Psoas muscle (tissue), 7 donors: ENCODE measurements at regions not wholly inside any gene's neighbourhood (a gene's known extent, or its start where the extent isn't known, plus 50 kb on each side); places are given as distances from the start of the nearest gene placed in this dataset.

ENCODE experiments used
- ATAC-seq, 4 donors: fragments of 200-7000 bp; cut with Tn5 transposase; one replicate each; pipeline ENCODE4 v1.9.1; 2020; ENCODE audit warnings: moderate library complexity in 3 of 4, mild to moderate bottlenecking in 2 of 4
- DNase-seq, 2 donors: peaks; one replicate each; pipeline ENCODE4 v3.0.0-alpha.2; 2020
- H3K27ac ChIP-seq: fragments of 200-600 bp; one replicate; pipeline ENCODE4 v1.8.0; 2022
- H3K27me3 ChIP-seq, 3 donors: fragments of 200-600 bp in 1 of 3; one replicate each; pipeline versions ENCODE4 v1.6.1 to v1.8.0; 2013 to 2022; ENCODE audit warnings: low read length in 2 of 3, mild to moderate bottlenecking in 2 of 3, moderate library complexity in 1 of 3; ENCODE audit not compliant: insufficient read depth in 3 of 3
- H3K36me3 ChIP-seq, 2 donors: fragments of 200-600 bp in 1 of 2; one replicate each; pipeline versions ENCODE4 v1.6.1 to v1.8.0; 2013 to 2022; ENCODE audit warnings: low read depth in 1 of 2, mild to moderate bottlenecking in 1 of 2, moderate library complexity in 1 of 2; ENCODE audit not compliant: insufficient read depth in 1 of 2
- H3K4me1 ChIP-seq: fragments of 200-600 bp; one replicate; pipeline ENCODE4 v1.8.0; 2022
- H3K4me3 ChIP-seq: fragments of 200-600 bp; one replicate; pipeline ENCODE4 v1.8.0; 2022; ENCODE audit warnings: mild to moderate bottlenecking
- H3K9me3 ChIP-seq: fragments of 200-600 bp; one replicate; pipeline ENCODE4 v1.8.0; 2022
- WGBS, 3 donors: extraction: QIAGEN DNeasy Blood & Tissue Kit; methylation state at CpG; one replicate each; pipeline versions ENCODE4 v1.1.6 to v1.1.7; 2013; 5-methylcytosine and 5-hydroxymethylcytosine counted together
- intact Hi-C, 2 donors: fragments of 100-400 bp; cut with DNase I; formaldehyde crosslinking; loops; one replicate each; pipeline versions ENCODE4 v1.11.0 to v1.14.2; 2022
- TF ChIP-seq, protein P1 (sequence below): fragments of 200-600 bp; IDR thresholded peaks from one replicate; pipeline ENCODE4 v1.8.0; 2022; ENCODE audit warnings: antibody characterized with exemption
- donor health status: healthy with polysubstance abuse.
- donor health status: DM: no; HTN: no; CAD: no; lungs with moderate emphysema.
- donor health status: Bipolar disorder and iron deficiency.
- donor health status: healthy.
- donor health status: DM: yes; HTN: yes; CAD: no.
- donor health status: DM: no; HTN: no; CAD: no.
- donor health status: DM: yes; HTN: yes; CAD: no.

DNA sequence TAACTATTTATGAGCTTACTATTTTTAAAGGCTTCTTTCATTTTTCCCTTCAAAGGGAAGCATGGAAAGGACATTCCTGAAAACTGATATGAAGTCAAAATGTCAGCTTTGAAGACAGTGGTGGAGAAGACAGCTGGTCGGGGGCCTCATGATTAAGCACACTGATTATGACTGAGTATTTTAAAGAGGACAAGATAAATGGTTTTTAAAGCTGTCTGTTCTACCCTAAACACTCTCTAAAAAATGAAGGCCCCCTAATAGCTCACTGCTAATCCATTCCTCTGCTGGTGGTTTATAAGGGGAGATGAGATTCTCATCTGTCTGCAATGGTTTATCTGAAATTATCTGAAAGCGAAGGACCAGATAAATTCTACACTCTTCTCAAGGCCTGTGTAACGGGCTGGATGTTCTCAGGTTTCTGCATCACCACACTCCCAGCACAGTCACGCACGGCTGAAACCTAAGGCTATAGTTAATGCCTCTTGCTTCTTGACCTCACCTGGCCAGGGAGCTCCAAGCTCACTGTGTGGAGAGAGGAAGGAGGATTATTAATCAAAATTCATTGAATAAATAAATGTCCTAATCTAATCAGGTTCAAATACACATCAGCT, 86.9 kb upstream of the DOCK9 start:
- H3K27ac ChIP-seq, result no peak overlapping the region
- intact Hi-C loops, result no loop called here
- H3K9me3 ChIP-seq, result no peaks in the 10 kb centered on the region
- TF ChIP-seq, protein P1, sequence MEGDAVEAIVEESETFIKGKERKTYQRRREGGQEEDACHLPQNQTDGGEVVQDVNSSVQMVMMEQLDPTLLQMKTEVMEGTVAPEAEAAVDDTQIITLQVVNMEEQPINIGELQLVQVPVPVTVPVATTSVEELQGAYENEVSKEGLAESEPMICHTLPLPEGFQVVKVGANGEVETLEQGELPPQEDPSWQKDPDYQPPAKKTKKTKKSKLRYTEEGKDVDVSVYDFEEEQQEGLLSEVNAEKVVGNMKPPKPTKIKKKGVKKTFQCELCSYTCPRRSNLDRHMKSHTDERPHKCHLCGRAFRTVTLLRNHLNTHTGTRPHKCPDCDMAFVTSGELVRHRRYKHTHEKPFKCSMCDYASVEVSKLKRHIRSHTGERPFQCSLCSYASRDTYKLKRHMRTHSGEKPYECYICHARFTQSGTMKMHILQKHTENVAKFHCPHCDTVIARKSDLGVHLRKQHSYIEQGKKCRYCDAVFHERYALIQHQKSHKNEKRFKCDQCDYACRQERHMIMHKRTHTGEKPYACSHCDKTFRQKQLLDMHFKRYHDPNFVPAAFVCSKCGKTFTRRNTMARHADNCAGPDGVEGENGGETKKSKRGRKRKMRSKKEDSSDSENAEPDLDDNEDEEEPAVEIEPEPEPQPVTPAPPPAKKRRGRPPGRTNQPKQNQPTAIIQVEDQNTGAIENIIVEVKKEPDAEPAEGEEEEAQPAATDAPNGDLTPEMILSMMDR, result no peak
- no peak overlapping the region for H3K4me3 ChIP-seq
- H3K4me1 ChIP-seq, result no peaks in the 10 kb centered on the region
- ATAC-seq (no peak), DNase-seq (no peak)
- no peaks in the 10 kb centered on the region for H3K36me3 ChIP-seq
- no peaks in the 10 kb centered on the region for H3K27me3 ChIP-seq
- 69 to 90% (median 87%) methylated on average over 5 of the region's 5 CpGs for WGBS, 3 donors

- TF ChIP-seq, protein P1, result no peak
Measured at GRCh38 chr13:99065235-99066015, 87.6 kb upstream of the DOCK9 start.

DNA sequence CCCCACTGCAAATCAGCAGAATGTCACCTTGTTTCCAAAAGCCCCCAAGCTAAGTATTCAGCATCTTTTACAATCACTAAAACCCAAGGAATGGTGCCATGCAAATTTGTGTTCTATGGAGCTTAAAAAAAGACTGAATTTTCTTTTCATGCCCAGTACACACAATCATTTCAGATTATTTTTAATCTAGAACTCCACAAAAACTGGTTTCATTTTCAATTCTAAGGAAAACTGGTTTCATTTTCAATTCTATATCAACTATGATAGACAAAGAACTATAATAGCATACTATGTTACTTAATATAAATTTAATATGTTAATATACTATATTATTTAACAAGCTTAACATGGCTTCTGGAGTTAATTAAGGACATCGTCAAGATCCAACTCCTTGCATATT, 88.4 kb upstream of the DOCK9 start:
- Histone ChIP-seq H3K4me3 (peak overlapping the region; percentile 9), H3K9me3 (no peaks in the 10 kb centered on the region), H3K27ac (no peak overlapping the region), H3K36me3 (no peaks in the 10 kb centered on the region), H3K27me3 (no peaks in the 10 kb centered on the region), H3K4me1 (no peaks in the 10 kb centered on the region)
- 90 to 95% (median 95%) methylated on average over 1 of the region's 1 CpG for WGBS, 3 donors
- DNase-seq (no peak), ATAC-seq (no peak)
- intact Hi-C loops, result no loop called here
- TF ChIP-seq, protein P1, result no peak

More at GRCh38 chr13:99065235-99066015, 87.6 kb upstream of the DOCK9 start:
- H3K27me3 ChIP-seq, result no peaks in the 10 kb centered on the region
- no peak overlapping the region for H3K4me3 ChIP-seq
- ATAC-seq (no peak), DNase-seq (no peak)
- H3K36me3 ChIP-seq, result no peaks in the 10 kb centered on the region
- no peak overlapping the region for H3K27ac ChIP-seq
- H3K4me1 ChIP-seq, result no peaks in the 10 kb centered on the region
- intact Hi-C loops, result no loop called here
- 92 to 94% (median 93%) methylated on average over 7 of the region's 7 CpGs for WGBS, 3 donors
- H3K9me3 ChIP-seq, result no peaks in the 10 kb centered on the region

- H3K27me3 ChIP-seq, result no peaks in the 10 kb centered on the region
- H3K27ac ChIP-seq, result no peak overlapping the region
- no peaks in the 10 kb centered on the region for H3K9me3 ChIP-seq
- TF ChIP-seq, protein P1, result no peak
- intact Hi-C loops, result no loop called here
- no peak overlapping the region for H3K4me3 ChIP-seq
- H3K36me3 ChIP-seq, result no peaks in the 10 kb centered on the region
- ATAC-seq (no peak), DNase-seq (no peak)
- H3K4me1 ChIP-seq, result no peaks in the 10 kb centered on the region
- 88 to 95% (median 90%) methylated on average over 1 of the region's 1 CpG for WGBS, 3 donors
Measured at GRCh38 chr13:99067159-99067985, 89.5 kb upstream of the DOCK9 start.
